HG02852 (cell line): ENCODE measurements at regions not wholly inside any gene's neighbourhood (a gene's known extent, or its start where the extent isn't known, plus 50 kb on each side); places are given as distances from the start of the nearest gene placed in this dataset.

Experiments used
- ATAC-seq: cut with Tn5 transposase; IDR thresholded peaks from one replicate; pipeline ENCODE4 v1.9.1; 2021; ENCODE audit warnings: mild to moderate bottlenecking, moderate library complexity; ENCODE audit not compliant: unreplicated experiment

- no peak for ATAC-seq
These were observed 98.6 kb downstream of the IRF2BPL start for GRCh38 chr14:76929927-76930326.

- ATAC-seq, result no peak
These were observed 100.4 kb downstream of the IRF2BPL start for GRCh38 chr14:76927971-76928700.

- ATAC-seq, result no peak
These were observed 100.5 kb downstream of the LRRC74A start for GRCh38 chr14:76926521-76927251.

GRCh38 chr14:76925097-76925441, 98.9 kb downstream of the LRRC74A start:
- ATAC-seq, result no peak

GRCh38 chr14:76924371-76925096, 98.3 kb downstream of the LRRC74A start:
- no peak for ATAC-seq

GRCh38 chr14:76923431-76924370, 97.5 kb downstream of the LRRC74A start:
- no peak for ATAC-seq

GRCh38 chr14:76922584-76922983, 96.4 kb downstream of the LRRC74A start:
- no peak for ATAC-seq

GRCh38 chr14:76922092-76922491, 95.9 kb downstream of the LRRC74A start:
- ATAC-seq, result no peak

GRCh38 chr14:76921088-76921399, 94.8 kb downstream of the LRRC74A start:
- ATAC-seq, result no peak

- ATAC-seq, result no peak
These were observed 94.3 kb downstream of the LRRC74A start for GRCh38 chr14:76920331-76921087.

GRCh38 chr14:76919431-76920330, 93.5 kb downstream of the LRRC74A start:
- no peak for ATAC-seq
